H9 (cell line): ENCODE measurements at regions not wholly inside any gene's neighbourhood (a gene's known extent, or its start where the extent isn't known, plus 50 kb on each side); places are given as distances from the start of the nearest gene placed in this dataset.
"Not testable (repeated sequence)": the region's sequence is repeated elsewhere in the genome, so short reads cannot be mapped to it uniquely, and the experiment has no call there.

ENCODE experiments used
- DNase-seq: peaks from one replicate; pipeline ENCODE4 v3.0.0-alpha.2; 2017
- H2AFZ ChIP-seq: one replicate; pipeline ENCODE4 v1.6.1; 2013; ENCODE audit warnings: mild to moderate bottlenecking, low read length, control low read depth, moderate library complexity
- H2AK5ac ChIP-seq: 2 replicates; pipeline ENCODE4 v1.6.1; 2013; ENCODE audit warnings: low read length, control low read depth, mixed read lengths; ENCODE audit not compliant: insufficient read length
- H2BK120ac ChIP-seq: one replicate; pipeline ENCODE4 v1.6.1; 2013; ENCODE audit warnings: low read depth, mild to moderate bottlenecking, low read length, control low read depth, inconsistent platforms; ENCODE audit not compliant: poor library complexity, severe bottlenecking
- H2BK12ac ChIP-seq: 2 replicates; pipeline ENCODE4 v1.6.1; 2013; ENCODE audit warnings: low read length, control low read depth, mixed read lengths, low read depth; ENCODE audit not compliant: insufficient read length
- H2BK15ac ChIP-seq: 2 replicates; pipeline ENCODE4 v1.6.1; 2013; ENCODE audit warnings: low read depth, low read length, control low read depth
- H2BK20ac ChIP-seq: one replicate; pipeline ENCODE4 v1.6.1; 2013; ENCODE audit warnings: low read depth, mild to moderate bottlenecking, low read length, control low read depth, inconsistent platforms; ENCODE audit not compliant: poor library complexity, severe bottlenecking
- H2BK5ac ChIP-seq: 2 replicates; pipeline ENCODE4 v1.6.1; 2013; ENCODE audit warnings: low read length, control low read depth, mixed read lengths; ENCODE audit not compliant: insufficient read length
- H3K14ac ChIP-seq: 2 replicates; pipeline ENCODE4 v1.6.1; 2013; ENCODE audit warnings: low read length, control low read depth; ENCODE audit not compliant: insufficient read depth
- H3K18ac ChIP-seq: 2 replicates; pipeline ENCODE4 v1.6.1; 2013; ENCODE audit warnings: low read depth, mild to moderate bottlenecking, mixed read lengths, low read length, control low read depth; ENCODE audit not compliant: insufficient read length
- H3K23ac ChIP-seq: 2 replicates; pipeline ENCODE4 v1.6.1; 2013; ENCODE audit warnings: low read length, control low read depth, mixed read lengths, low read depth; ENCODE audit not compliant: insufficient read length
- H3K23me2 ChIP-seq: 2 replicates; pipeline ENCODE4 v1.6.1; 2013; ENCODE audit warnings: low read depth, mild to moderate bottlenecking, mixed read lengths, low read length, control low read depth; ENCODE audit not compliant: insufficient read length, poor library complexity, severe bottlenecking
- H3K27ac ChIP-seq: 2 replicates; pipeline ENCODE4 v1.5.1; 2013; ENCODE audit warnings: low read length, control low read depth, mixed read lengths, low read depth; ENCODE audit not compliant: insufficient read length
- H3K27me3 ChIP-seq: 2 replicates; pipeline ENCODE4 v1.6.1; 2013; ENCODE audit warnings: low read length, control low read depth, inconsistent platforms; ENCODE audit not compliant: insufficient read depth
- H3K4ac ChIP-seq: 2 replicates; pipeline ENCODE4 v1.6.1; 2013; ENCODE audit warnings: low read depth, mild to moderate bottlenecking, control low read depth, inconsistent platforms, low read length, moderate library complexity
- H3K4me1 ChIP-seq: 2 replicates; pipeline ENCODE4 v1.6.1; 2013; ENCODE audit warnings: low read length, control low read depth, inconsistent platforms; ENCODE audit not compliant: insufficient read depth
- H3K4me2 ChIP-seq: 2 replicates; pipeline ENCODE4 v1.6.1; 2013; ENCODE audit warnings: low read length, control low read depth, mixed read lengths; ENCODE audit not compliant: insufficient read length, insufficient read depth
- H3K56ac ChIP-seq: 2 replicates; pipeline ENCODE4 v1.6.1; 2013; ENCODE audit warnings: low read depth, mild to moderate bottlenecking, mixed read lengths, low read length, control low read depth; ENCODE audit not compliant: insufficient read length
- H3K79me1 ChIP-seq: 2 replicates; pipeline ENCODE4 v1.6.1; 2013; ENCODE audit warnings: low read depth, mild to moderate bottlenecking, moderate library complexity, low read length, control low read depth, inconsistent platforms; ENCODE audit not compliant: insufficient read depth, poor library complexity, severe bottlenecking
- H3K79me2 ChIP-seq: 2 replicates; pipeline ENCODE4 v1.6.1; 2013; ENCODE audit warnings: low read length, control low read depth, inconsistent platforms; ENCODE audit not compliant: insufficient read depth
- H3K9ac ChIP-seq: 2 replicates; pipeline ENCODE4 v1.6.1; 2013; ENCODE audit warnings: low read length, control low read depth, mixed read lengths; ENCODE audit not compliant: insufficient read length; ENCODE audit errors: extremely low read depth
- H3K9me3 ChIP-seq: one replicate; pipeline ENCODE4 v1.6.1; 2013; ENCODE audit warnings: low read depth, low read length, inconsistent platforms; ENCODE audit not compliant: control insufficient read depth
- H3T11ph ChIP-seq: one replicate; pipeline ENCODE4 v1.6.1; 2013; ENCODE audit warnings: mild to moderate bottlenecking, low read length, control low read depth, inconsistent platforms
- H4K20me1 ChIP-seq: one replicate; pipeline ENCODE4 v1.6.1; 2013; ENCODE audit not compliant: control insufficient read depth, insufficient read length, insufficient read depth
- H4K5ac ChIP-seq: 2 replicates; pipeline ENCODE4 v1.6.1; 2013; ENCODE audit warnings: low read depth, mild to moderate bottlenecking, mixed read lengths, low read length, control low read depth; ENCODE audit not compliant: insufficient read length
- H4K8ac ChIP-seq: replicated peaks from 2 replicates; pipeline ENCODE4 v1.6.1; 2013; ENCODE audit warnings: low read length, control low read depth, mixed read lengths, low read depth; ENCODE audit not compliant: insufficient read length
- H4K91ac ChIP-seq: 2 replicates; pipeline ENCODE4 v1.6.1; 2013; ENCODE audit warnings: low read depth, mild to moderate bottlenecking, moderate library complexity, mixed read lengths, low read length, control low read depth; ENCODE audit not compliant: insufficient read length
- H3K27ac Mint-ChIP-seq, 3 experiments: 2 replicates in 2 of 3; 3 replicates in 1 of 3; pipeline ENCODE4 v1.8.0; 2020 to 2021; ENCODE audit warnings: mixed read lengths in 3 of 3, mild to moderate bottlenecking in 1 of 3, moderate library complexity in 1 of 3
- H3K27me3 Mint-ChIP-seq: 2 replicates; pipeline ENCODE4 v1.8.0; 2021; ENCODE audit warnings: low read depth, mild to moderate bottlenecking, moderate library complexity, mixed read lengths
- H3K36me3 Mint-ChIP-seq, 3 experiments: 2 replicates in 2 of 3; 3 replicates in 1 of 3; pipeline ENCODE4 v1.8.0; 2020 to 2021; ENCODE audit warnings: low read depth in 3 of 3, mixed read lengths in 3 of 3; ENCODE audit not compliant: insufficient read depth in 1 of 3
- H3K4me1 Mint-ChIP-seq, 2 experiments: 2 replicates each; pipeline ENCODE4 v1.8.0; 2020; ENCODE audit warnings: mixed read lengths in 2 of 2
- H3K4me3 Mint-ChIP-seq, 2 experiments: 2 replicates in 1 of 2; 3 replicates in 1 of 2; pipeline ENCODE4 v1.8.0; 2020 to 2021; ENCODE audit warnings: mild to moderate bottlenecking in 2 of 2, mixed read lengths in 2 of 2, moderate library complexity in 1 of 2
- H3K9me3 Mint-ChIP-seq, 2 experiments: 2 replicates in 1 of 2; 3 replicates in 1 of 2; pipeline ENCODE4 v1.8.0; 2020; ENCODE audit warnings: mild to moderate bottlenecking in 2 of 2, mixed read lengths in 2 of 2, moderate library complexity in 1 of 2
- CTCF ChIP-seq: fragments of 200-600 bp; sonication (generic); conservative IDR thresholded peaks from 3 replicates; pipeline ENCODE4 v1.8.0; 2021; ENCODE audit warnings: antibody characterized with exemption, mild to moderate bottlenecking
- WGBS: extraction: QIAGEN DNeasy Blood & Tissue Kit; methylation state at CpG from one replicate; pipeline ENCODE4 v1.1.7; 2013; ENCODE audit warnings: missing lambda C conversion rate, low lambda C conversion rate, mixed read lengths; ENCODE audit not compliant: insufficient read length; ENCODE audit errors: extremely low coverage; 5-methylcytosine and 5-hydroxymethylcytosine counted together

GRCh38 chr13:39836038-39836437, 180.6 kb downstream of the COG6 start:
- H3K23me2 ChIP-seq = no peaks in the 10 kb centered on the region
- no peak overlapping the region for H4K8ac ChIP-seq
- no peak overlapping the region for H2AK5ac ChIP-seq
- Mint-ChIP-seq H3K4me1 (peaks cover 6 to 13% of the 10 kb centered on the region in 2 experiments), H3K9me3 (no peaks in the 10 kb centered on the region), H3K27me3 (no peaks in the 10 kb centered on the region), H3K4me3 (no peak overlapping the region), H3K27ac (no peak overlapping the region), H3K36me3 (no peaks in the 10 kb centered on the region)
- TF ChIP-seq CTCF = no peak
- no peak overlapping the region for H3K4me2 ChIP-seq
- H3K9me3 ChIP-seq = no peaks in the 10 kb centered on the region
- no peak overlapping the region for H3K56ac ChIP-seq
- no peak overlapping the region for H2BK120ac ChIP-seq
- H4K91ac ChIP-seq = no peak overlapping the region
- no peak overlapping the region for H3K23ac ChIP-seq
- H3K27ac ChIP-seq = no peak overlapping the region
- WGBS = no CpG with 5 or more reads among the region's 2 CpGs
- H3K14ac ChIP-seq = no peak overlapping the region
- no peak overlapping the region for H2BK5ac ChIP-seq
- no peaks in the 10 kb centered on the region for H3K79me1 ChIP-seq
- H2AFZ ChIP-seq = no peak overlapping the region
- H3K9ac ChIP-seq = no peak overlapping the region
- no peak overlapping the region for H2BK15ac ChIP-seq
- H3K79me2 ChIP-seq = no peaks in the 10 kb centered on the region
- H3T11ph ChIP-seq = no peak overlapping the region
- no peak overlapping the region for H3K4ac ChIP-seq
- H2BK12ac ChIP-seq = no peak overlapping the region
- DNase-seq = no peak
- H4K5ac ChIP-seq = no peak overlapping the region
- no peak overlapping the region for H3K18ac ChIP-seq
- no peaks in the 10 kb centered on the region for H4K20me1 ChIP-seq
- no peaks in the 10 kb centered on the region for H3K27me3 ChIP-seq
- no peaks in the 10 kb centered on the region; the same call in 1 of the 2 replicates for H3K4me1 ChIP-seq
- H2BK20ac ChIP-seq = no peak overlapping the region

- not testable (repeated sequence) for H3K27ac ChIP-seq, H4K91ac ChIP-seq, H3K14ac ChIP-seq, H3K27ac Mint-ChIP-seq, H4K5ac ChIP-seq, H4K20me1 ChIP-seq, H3K9me3 Mint-ChIP-seq, H3K56ac ChIP-seq, H3K9ac ChIP-seq, H3K9me3 ChIP-seq, H2AK5ac ChIP-seq, H3K4ac ChIP-seq, H2BK120ac ChIP-seq, H2BK12ac ChIP-seq, H2BK20ac ChIP-seq, H3T11ph ChIP-seq, H3K4me3 Mint-ChIP-seq, H3K23me2 ChIP-seq, H3K4me2 ChIP-seq, H3K23ac ChIP-seq, H3K79me1 ChIP-seq, H3K27me3 Mint-ChIP-seq, H4K8ac ChIP-seq, H3K79me2 ChIP-seq, H3K18ac ChIP-seq, H2BK15ac ChIP-seq, H3K27me3 ChIP-seq, H2AFZ ChIP-seq, H3K4me1 ChIP-seq, DNase-seq, H2BK5ac ChIP-seq, H3K36me3 Mint-ChIP-seq
- peaks cover 6 to 13% of the 10 kb centered on the region in 2 experiments for H3K4me1 Mint-ChIP-seq
- no CpG with 5 or more reads among the region's 1 CpG for WGBS
Observed at GRCh38 chr13:39837866-39838265, 182.4 kb downstream of the COG6 start.
